Stimulated activated CD4-positive, alpha-beta T cell treated with anti-CD3 and anti-CD28 coated beads, Interleukin-2, amount 100 ng/mL, for 24 hours (primary cell): ENCODE measurements at regions not wholly inside any gene's neighbourhood (a gene's known extent, or its start where the extent isn't known, plus 50 kb on each side); places are given as distances from the start of the nearest gene placed in this dataset.

ENCODE experiments used
- DNase-seq, 2 donors: peaks; one replicate each; pipeline ENCODE4 v3.0.0-alpha.2; 2020

GRCh38 chr2:122955776-122956175 is 1069.3 kb upstream of the CNTNAP5 start:
- DNase-seq: no peak

- DNase-seq: no peak
Measured at GRCh38 chr2:122960759-122961641, 1064.1 kb upstream of the CNTNAP5 start.

GRCh38 chr2:122966461-122966860 is 1058.6 kb upstream of the CNTNAP5 start:
- no peak for DNase-seq

- no peak for DNase-seq
Measured at GRCh38 chr2:122977580-122977979, 1047.5 kb upstream of the CNTNAP5 start.

- no peak for DNase-seq
Measured at GRCh38 chr2:122980671-122981070, 1044.4 kb upstream of the CNTNAP5 start.

GRCh38 chr2:122982936-122983335 is 1042.2 kb upstream of the CNTNAP5 start:
- DNase-seq: no peak

- DNase-seq: no peak
Measured at GRCh38 chr2:122988395-122989221, 1036.5 kb upstream of the CNTNAP5 start.

GRCh38 chr2:122993592-122993991 is 1031.5 kb upstream of the CNTNAP5 start:
- DNase-seq: no peak

GRCh38 chr2:122999258-122999657 is 1025.8 kb upstream of the CNTNAP5 start:
- DNase-seq: no peak

- DNase-seq: no peak
Measured at GRCh38 chr2:122999821-123000220, 1025.3 kb upstream of the CNTNAP5 start.

- no peak for DNase-seq
Measured at GRCh38 chr2:123002660-123003248, 1022.3 kb upstream of the CNTNAP5 start.

- DNase-seq: no peak
Measured at GRCh38 chr2:123015186-123015585, 1009.9 kb upstream of the CNTNAP5 start.

- DNase-seq: no peak
Measured at GRCh38 chr2:123035541-123035940, 989.5 kb upstream of the CNTNAP5 start.

GRCh38 chr2:123036300-123036699 is 988.8 kb upstream of the CNTNAP5 start:
- no peak for DNase-seq

- DNase-seq: no peak
Measured at GRCh38 chr2:123040506-123040905, 984.6 kb upstream of the CNTNAP5 start.

- no peak for DNase-seq
Measured at GRCh38 chr2:123043458-123043857, 981.6 kb upstream of the CNTNAP5 start.

- DNase-seq: no peak
Measured at GRCh38 chr2:123045713-123046112, 979.4 kb upstream of the CNTNAP5 start.

GRCh38 chr2:123047186-123047585 is 977.9 kb upstream of the CNTNAP5 start:
- no peak for DNase-seq

- DNase-seq: no peak
Measured at GRCh38 chr2:123051136-123051535, 974.0 kb upstream of the CNTNAP5 start.

GRCh38 chr2:123061534-123061933 is 963.6 kb upstream of the CNTNAP5 start:
- DNase-seq: no peak

GRCh38 chr2:123073371-123073770 is 951.7 kb upstream of the CNTNAP5 start:
- no peak for DNase-seq

- DNase-seq: no peak
Measured at GRCh38 chr2:123073956-123074355, 951.1 kb upstream of the CNTNAP5 start.

GRCh38 chr2:123077101-123077500 is 948.0 kb upstream of the CNTNAP5 start:
- DNase-seq: no peak

- DNase-seq: no peak
Measured at GRCh38 chr2:123080331-123080730, 944.8 kb upstream of the CNTNAP5 start.
